ENCODE measurements at regions not wholly inside any gene's neighbourhood (a gene's known extent, or its start where the extent isn't known, plus 50 kb on each side); places are given as distances from the start of the nearest gene placed in this dataset.
"Not testable (repeated sequence)": the region's sequence is repeated elsewhere in the genome, so short reads cannot be mapped to it uniquely, and the experiment has no call there.

GRCh38 chr2:129833465-129833864, 146.0 kb upstream of the RAB6C start:
- H3K4me3 ChIP-seq (ENCODE audit: extremely low read depth, insufficient read depth, low read length, poor library complexity, severe bottlenecking); H3K4me1 ChIP-seq (ENCODE audit: control insufficient read depth, insufficient read depth, low read length, poor library complexity, severe bottlenecking); H3K27ac ChIP-seq (ENCODE audit: low read depth, low read length, severe bottlenecking); H3K36me3 ChIP-seq (ENCODE audit: control insufficient read depth, insufficient read depth, low read length): not testable (repeated sequence)
- H3K9me3 ChIP-seq (ENCODE audit: control insufficient read depth, low read length) = peaks cover 13% of the 10 kb centered on the region
- 92 to 98% methylated on average over 13 to 17 of the region's 20 CpGs for WGBS, 2 experiments (ENCODE audit: insufficient coverage in 2 of 2)

- no peak overlapping the region for H3K4me3 ChIP-seq (ENCODE audit: extremely low read depth, insufficient read depth, low read length, poor library complexity, severe bottlenecking)
- 50 to 71% methylated on average over 1 of the region's 1 CpG for WGBS, 2 experiments (ENCODE audit: insufficient coverage in 2 of 2)
- H3K36me3 ChIP-seq (ENCODE audit: control insufficient read depth, insufficient read depth, low read length) = no peaks in the 10 kb centered on the region
- H3K9me3 ChIP-seq (ENCODE audit: control insufficient read depth, low read length) = no peaks in the 10 kb centered on the region
- no peak overlapping the region for H3K27ac ChIP-seq (ENCODE audit: low read depth, low read length, severe bottlenecking)
- H3K4me1 ChIP-seq (ENCODE audit: control insufficient read depth, insufficient read depth, low read length, poor library complexity, severe bottlenecking) = no peaks in the 10 kb centered on the region
Observed at GRCh38 chr2:129847043-129847442, 132.4 kb upstream of the RAB6C start.

GRCh38 chr2:129849559-129850160, 129.8 kb upstream of the RAB6C start:
- no CpG with 5 or more reads among the region's 6 CpGs for WGBS, 2 experiments (ENCODE audit: insufficient coverage in 2 of 2)
- H3K4me3 ChIP-seq (ENCODE audit: extremely low read depth, insufficient read depth, low read length, poor library complexity, severe bottlenecking) = no peak overlapping the region
- no peaks in the 10 kb centered on the region for H3K4me1 ChIP-seq (ENCODE audit: control insufficient read depth, insufficient read depth, low read length, poor library complexity, severe bottlenecking)
- no peaks in the 10 kb centered on the region for H3K36me3 ChIP-seq (ENCODE audit: control insufficient read depth, insufficient read depth, low read length)
- no peaks in the 10 kb centered on the region for H3K9me3 ChIP-seq (ENCODE audit: control insufficient read depth, low read length)
- no peak overlapping the region for H3K27ac ChIP-seq (ENCODE audit: low read depth, low read length, severe bottlenecking)

GRCh38 chr2:129857200-129857599, 122.3 kb upstream of the RAB6C start:
- no peak overlapping the region for H3K27ac ChIP-seq (ENCODE audit: low read depth, low read length, severe bottlenecking)
- no peaks in the 10 kb centered on the region for H3K36me3 ChIP-seq (ENCODE audit: control insufficient read depth, insufficient read depth, low read length)
- H3K9me3 ChIP-seq (ENCODE audit: control insufficient read depth, low read length) = no peaks in the 10 kb centered on the region
- 88 to 89% methylated on average over 1 to 2 of the region's 4 CpGs for WGBS, 2 experiments (ENCODE audit: insufficient coverage in 2 of 2)
- H3K4me3 ChIP-seq (ENCODE audit: extremely low read depth, insufficient read depth, low read length, poor library complexity, severe bottlenecking) = no peak overlapping the region
- H3K4me1 ChIP-seq (ENCODE audit: control insufficient read depth, insufficient read depth, low read length, poor library complexity, severe bottlenecking) = no peaks in the 10 kb centered on the region

- Histone ChIP-seq H3K4me1 (ENCODE audit: control insufficient read depth, insufficient read depth, low read length, poor library complexity, severe bottlenecking) (no peaks in the 10 kb centered on the region), H3K36me3 (ENCODE audit: control insufficient read depth, insufficient read depth, low read length) (no peaks in the 10 kb centered on the region), H3K27ac (ENCODE audit: low read depth, low read length, severe bottlenecking) (no peak overlapping the region), H3K4me3 (ENCODE audit: extremely low read depth, insufficient read depth, low read length, poor library complexity, severe bottlenecking) (no peak overlapping the region), H3K9me3 (ENCODE audit: control insufficient read depth, low read length) (no peaks in the 10 kb centered on the region)
- 74 to 85% methylated on average over 5 of the region's 9 CpGs for WGBS, 2 experiments (ENCODE audit: insufficient coverage in 2 of 2)
Observed at GRCh38 chr2:129859175-129859574, 120.3 kb upstream of the RAB6C start.

- Histone ChIP-seq H3K4me3 (ENCODE audit: extremely low read depth, insufficient read depth, low read length, poor library complexity, severe bottlenecking) (no peak overlapping the region), H3K4me1 (ENCODE audit: control insufficient read depth, insufficient read depth, low read length, poor library complexity, severe bottlenecking) (peaks cover 6% of the 10 kb centered on the region), H3K27ac (ENCODE audit: low read depth, low read length, severe bottlenecking) (no peak overlapping the region), H3K36me3 (ENCODE audit: control insufficient read depth, insufficient read depth, low read length) (no peaks in the 10 kb centered on the region), H3K9me3 (ENCODE audit: control insufficient read depth, low read length) (no peaks in the 10 kb centered on the region)
Observed at GRCh38 chr2:129860088-129860487, 119.4 kb upstream of the RAB6C start.

- no peaks in the 10 kb centered on the region for H3K36me3 ChIP-seq (ENCODE audit: control insufficient read depth, insufficient read depth, low read length)
- H3K9me3 ChIP-seq (ENCODE audit: control insufficient read depth, low read length) = no peaks in the 10 kb centered on the region
- H3K4me1 ChIP-seq (ENCODE audit: control insufficient read depth, insufficient read depth, low read length, poor library complexity, severe bottlenecking) = peaks cover 9% of the 10 kb centered on the region
- H3K27ac ChIP-seq (ENCODE audit: low read depth, low read length, severe bottlenecking) = no peak overlapping the region
- WGBS, 2 experiments (ENCODE audit: insufficient coverage in 2 of 2) = 85 to 91% methylated on average over 6 to 10 of the region's 10 CpGs
- no peak overlapping the region for H3K4me3 ChIP-seq (ENCODE audit: extremely low read depth, insufficient read depth, low read length, poor library complexity, severe bottlenecking)
Observed at GRCh38 chr2:129861666-129862288, 117.7 kb upstream of the RAB6C start.

- H3K4me1 ChIP-seq (ENCODE audit: control insufficient read depth, insufficient read depth, low read length, poor library complexity, severe bottlenecking) = peaks cover 9% of the 10 kb centered on the region
- no peaks in the 10 kb centered on the region for H3K36me3 ChIP-seq (ENCODE audit: control insufficient read depth, insufficient read depth, low read length)
- no peaks in the 10 kb centered on the region for H3K9me3 ChIP-seq (ENCODE audit: control insufficient read depth, low read length)
- H3K4me3 ChIP-seq (ENCODE audit: extremely low read depth, insufficient read depth, low read length, poor library complexity, severe bottlenecking) = no peak overlapping the region
- WGBS, 2 experiments (ENCODE audit: insufficient coverage in 2 of 2) = 74 to 96% methylated on average over 3 to 8 of the region's 8 CpGs
- H3K27ac ChIP-seq (ENCODE audit: low read depth, low read length, severe bottlenecking) = no peak overlapping the region
Observed at GRCh38 chr2:129862668-129863067, 116.8 kb upstream of the RAB6C start.

- WGBS, 2 experiments (ENCODE audit: insufficient coverage in 2 of 2) = 80 to 100% methylated on average over 2 to 3 of the region's 3 CpGs
Observed at GRCh38 chr2:129863350-129863749, 116.1 kb upstream of the RAB6C start.

GRCh38 chr2:129864719-129865118, 114.7 kb upstream of the RAB6C start:
- Histone ChIP-seq H3K4me3 (ENCODE audit: extremely low read depth, insufficient read depth, low read length, poor library complexity, severe bottlenecking) (no peak overlapping the region), H3K9me3 (ENCODE audit: control insufficient read depth, low read length) (no peaks in the 10 kb centered on the region), H3K27ac (ENCODE audit: low read depth, low read length, severe bottlenecking) (no peak overlapping the region), H3K36me3 (ENCODE audit: control insufficient read depth, insufficient read depth, low read length) (no peaks in the 10 kb centered on the region), H3K4me1 (ENCODE audit: control insufficient read depth, insufficient read depth, low read length, poor library complexity, severe bottlenecking) (peaks cover 9% of the 10 kb centered on the region)
- WGBS, 2 experiments (ENCODE audit: insufficient coverage in 2 of 2) = 78 to 86% methylated on average over 1 of the region's 1 CpG

More at GRCh38 chr2:129863350-129863749, 116.1 kb upstream of the RAB6C start:
- Histone ChIP-seq H3K36me3 (ENCODE audit: control insufficient read depth, insufficient read depth, low read length) (no peaks in the 10 kb centered on the region), H3K4me3 (ENCODE audit: extremely low read depth, insufficient read depth, low read length, poor library complexity, severe bottlenecking) (no peak overlapping the region), H3K27ac (ENCODE audit: low read depth, low read length, severe bottlenecking) (no peak overlapping the region), H3K9me3 (ENCODE audit: control insufficient read depth, low read length) (no peaks in the 10 kb centered on the region), H3K4me1 (ENCODE audit: control insufficient read depth, insufficient read depth, low read length, poor library complexity, severe bottlenecking) (peaks cover 9% of the 10 kb centered on the region)

- Histone ChIP-seq H3K36me3 (ENCODE audit: control insufficient read depth, insufficient read depth, low read length) (no peaks in the 10 kb centered on the region), H3K4me3 (ENCODE audit: extremely low read depth, insufficient read depth, low read length, poor library complexity, severe bottlenecking) (no peak overlapping the region), H3K4me1 (ENCODE audit: control insufficient read depth, insufficient read depth, low read length, poor library complexity, severe bottlenecking) (peaks cover 9% of the 10 kb centered on the region), H3K9me3 (ENCODE audit: control insufficient read depth, low read length) (no peaks in the 10 kb centered on the region), H3K27ac (ENCODE audit: low read depth, low read length, severe bottlenecking) (no peak overlapping the region)
- WGBS, 2 experiments (ENCODE audit: insufficient coverage in 2 of 2) = 92 to 100% methylated on average over 6 to 10 of the region's 11 CpGs
Observed at GRCh38 chr2:129865976-129866375, 113.5 kb upstream of the RAB6C start.
